ENCODE measurements at regions not wholly inside any gene's neighbourhood (a gene's known extent, or its start where the extent isn't known, plus 50 kb on each side); places are given as distances from the start of the nearest gene placed in this dataset.

- TF ChIP-seq CTCF (IDR thresholded peaks at IDR 0.05) (no peak), POLR2A (IDR thresholded peaks at IDR 0.05) (no peak)
Measured at GRCh38 chr15:36152936-36153335, 426.5 kb upstream of the CDIN1 start.

Data from vagina (tissue), 2 donors.